ENCODE measurements at regions not wholly inside any gene's neighbourhood (a gene's known extent, or its start where the extent isn't known, plus 50 kb on each side); places are given as distances from the start of the nearest gene placed in this dataset.

- DNase-seq = no peak
Measured at GRCh38 chr2:120428748-120429147, 82.8 kb downstream of the INHBB start.

- DNase-seq = peak; percentile 46
Measured at GRCh38 chr2:120429586-120430500, 83.9 kb downstream of the INHBB start.

- no peak for DNase-seq
Measured at GRCh38 chr2:120430501-120430830, 84.5 kb downstream of the INHBB start.

- no peak for DNase-seq
Measured at GRCh38 chr2:120430957-120431356, 85.0 kb downstream of the INHBB start.

GRCh38 chr2:120431386-120432292 is 85.7 kb downstream of the INHBB start:
- no peak for DNase-seq

- no peak for DNase-seq
Measured at GRCh38 chr2:120432293-120432975, 86.5 kb downstream of the INHBB start.

- no peak for DNase-seq
Measured at GRCh38 chr2:120432976-120433815, 87.3 kb downstream of the INHBB start.

- DNase-seq = no peak
Measured at GRCh38 chr2:120433816-120434290, 87.9 kb downstream of the INHBB start.

- DNase-seq = no peak
Measured at GRCh38 chr2:120434492-120435308, 88.8 kb downstream of the INHBB start.

GRCh38 chr2:120435671-120436459 is 89.9 kb downstream of the INHBB start:
- no peak for DNase-seq

GRCh38 chr2:120436460-120436739 is 90.5 kb downstream of the INHBB start:
- DNase-seq = no peak

GRCh38 chr2:120436885-120437603 is 91.1 kb downstream of the INHBB start:
- DNase-seq = peak; percentile 79

GRCh38 chr2:120437604-120438000 is 91.7 kb downstream of the INHBB start:
- DNase-seq = no peak

GRCh38 chr2:120438301-120439066 is 92.5 kb downstream of the INHBB start:
- no peak for DNase-seq

GRCh38 chr2:120439067-120439368 is 93.1 kb downstream of the INHBB start:
- no peak for DNase-seq

- peak; percentile 20 for DNase-seq
Measured at GRCh38 chr2:120439637-120440384, 93.9 kb downstream of the INHBB start.

- DNase-seq = no peak
Measured at GRCh38 chr2:120440521-120441350, 94.8 kb downstream of the INHBB start.

- DNase-seq = no peak
Measured at GRCh38 chr2:120441351-120441700, 95.4 kb downstream of the INHBB start.

All from NCI-H345 (cell line).